Vagina (tissue), 2 donors: ENCODE measurements at regions not wholly inside any gene's neighbourhood (a gene's known extent, or its start where the extent isn't known, plus 50 kb on each side); places are given as distances from the start of the nearest gene placed in this dataset.

ENCODE experiments used
- POLR2A ChIP-seq, 2 donors: fragments of 450-650 bp; IDR thresholded peaks; one replicate each; pipeline ENCODE4 v1.6.1; 2017; ENCODE audit warnings: antibody characterized with exemption in 2 of 2, mild to moderate bottlenecking in 2 of 2, moderate library complexity in 2 of 2
- POLR2AphosphoS5 ChIP-seq, 2 donors: sonication (generic); formaldehyde crosslinking; IDR thresholded peaks; one replicate each; pipeline ENCODE4 v1.9.0; 2017; ENCODE audit warnings: antibody characterized with exemption in 2 of 2, mild to moderate bottlenecking in 2 of 2, low read depth in 1 of 2; ENCODE audit not compliant: insufficient read depth in 1 of 2
- TF ChIP-seq, protein P1 (sequence below), 3 experiments: fragments of 450-650 bp in 2 of 3; fragments of 200-600 bp in 1 of 3; sonication (generic) in 1 of 3; IDR thresholded peaks; one replicate each; pipeline ENCODE4 v1.5.1; 2017 to 2019; ENCODE audit warnings: antibody characterized with exemption in 3 of 3, mild to moderate bottlenecking in 2 of 3, moderate library complexity in 2 of 3

DNA sequence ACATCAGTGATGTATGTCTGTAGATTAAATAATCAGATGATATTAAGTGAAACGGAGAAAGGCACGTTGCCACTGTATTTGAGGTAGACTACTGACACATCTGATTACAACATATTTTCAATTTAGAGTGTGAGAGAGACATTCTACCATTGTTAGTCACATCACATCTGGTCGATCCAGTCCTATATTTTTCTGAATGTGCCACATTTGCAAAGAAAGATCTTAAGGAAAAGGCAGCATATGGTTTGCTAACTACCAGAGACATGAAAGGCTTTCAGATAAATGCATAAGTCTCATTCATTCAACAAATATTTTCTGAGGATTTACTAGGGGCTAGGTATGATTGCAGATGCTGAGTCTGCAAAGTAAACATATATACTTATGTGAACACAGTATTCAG, 114.3 kb upstream of the RUNX1 start:
- TF ChIP-seq, protein P1, sequence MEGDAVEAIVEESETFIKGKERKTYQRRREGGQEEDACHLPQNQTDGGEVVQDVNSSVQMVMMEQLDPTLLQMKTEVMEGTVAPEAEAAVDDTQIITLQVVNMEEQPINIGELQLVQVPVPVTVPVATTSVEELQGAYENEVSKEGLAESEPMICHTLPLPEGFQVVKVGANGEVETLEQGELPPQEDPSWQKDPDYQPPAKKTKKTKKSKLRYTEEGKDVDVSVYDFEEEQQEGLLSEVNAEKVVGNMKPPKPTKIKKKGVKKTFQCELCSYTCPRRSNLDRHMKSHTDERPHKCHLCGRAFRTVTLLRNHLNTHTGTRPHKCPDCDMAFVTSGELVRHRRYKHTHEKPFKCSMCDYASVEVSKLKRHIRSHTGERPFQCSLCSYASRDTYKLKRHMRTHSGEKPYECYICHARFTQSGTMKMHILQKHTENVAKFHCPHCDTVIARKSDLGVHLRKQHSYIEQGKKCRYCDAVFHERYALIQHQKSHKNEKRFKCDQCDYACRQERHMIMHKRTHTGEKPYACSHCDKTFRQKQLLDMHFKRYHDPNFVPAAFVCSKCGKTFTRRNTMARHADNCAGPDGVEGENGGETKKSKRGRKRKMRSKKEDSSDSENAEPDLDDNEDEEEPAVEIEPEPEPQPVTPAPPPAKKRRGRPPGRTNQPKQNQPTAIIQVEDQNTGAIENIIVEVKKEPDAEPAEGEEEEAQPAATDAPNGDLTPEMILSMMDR (IDR thresholded peaks at IDR 0.05), result no peak
- TF ChIP-seq POLR2AphosphoS5 (IDR thresholded peaks at IDR 0.05; ENCODE audit: insufficient read depth in 1 of 2, low read depth in 1 of 2) (no peak), POLR2A (IDR thresholded peaks at IDR 0.05) (no peak)
